ENCODE measurements at regions not wholly inside any gene's neighbourhood (a gene's known extent, or its start where the extent isn't known, plus 50 kb on each side); places are given as distances from the start of the nearest gene placed in this dataset.
"Not testable (repeated sequence)": the region's sequence is repeated elsewhere in the genome, so short reads cannot be mapped to it uniquely, and the experiment has no call there.

DNA sequence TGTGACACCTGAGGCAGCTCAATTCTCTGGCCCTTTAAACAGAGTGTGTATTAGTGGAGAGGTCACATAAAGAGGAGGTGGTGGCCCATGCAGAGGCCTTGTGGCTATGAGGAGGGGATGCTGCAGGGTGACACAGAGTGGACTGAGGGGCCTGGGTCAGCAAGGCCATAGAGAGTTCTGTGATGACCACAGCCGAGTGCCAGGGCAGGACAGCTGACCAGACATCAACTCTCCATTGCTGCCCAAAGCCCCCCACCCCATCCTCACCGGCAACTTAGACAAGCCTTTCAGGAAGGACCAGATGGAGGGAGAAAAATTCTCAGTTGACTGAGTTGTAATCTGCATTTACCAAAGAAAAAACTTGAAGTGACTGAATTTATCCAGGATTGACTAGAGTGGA, 378.1 kb downstream of the RPS24 start:
- H3K27ac Mint-ChIP-seq = no peak overlapping the region
- peaks cover 4% of the 10 kb centered on the region for H3K4me1 Mint-ChIP-seq
- no peaks in the 10 kb centered on the region for H3K9me3 Mint-ChIP-seq
- H3K36me3 Mint-ChIP-seq = no peaks in the 10 kb centered on the region
- H3K27me3 Mint-ChIP-seq = peaks cover 5% of the 10 kb centered on the region
- no peak overlapping the region for H3K4me3 Mint-ChIP-seq

DNA sequence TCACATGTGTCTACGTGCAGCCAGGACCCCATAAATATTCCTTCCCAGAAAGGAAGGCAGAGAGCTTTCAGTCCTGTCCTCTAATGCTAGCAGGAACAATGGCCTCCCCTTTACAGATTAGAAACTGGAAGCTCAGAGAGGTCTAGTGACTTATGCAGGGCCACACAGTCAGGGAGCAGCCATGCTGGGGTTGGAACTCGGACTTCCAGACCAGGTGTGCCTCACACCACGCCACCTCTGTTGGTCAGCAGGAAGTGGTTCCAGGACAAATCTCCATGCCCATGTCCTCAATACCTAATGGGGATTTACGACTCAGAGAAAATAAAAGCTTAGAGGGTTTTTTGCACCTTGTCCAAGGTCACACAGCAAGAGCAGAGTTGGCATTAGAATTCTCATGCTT, 378.9 kb downstream of the RPS24 start:
- no peak overlapping the region for H3K4me3 Mint-ChIP-seq
- H3K27me3 Mint-ChIP-seq = peaks cover 2% of the 10 kb centered on the region
- H3K9me3 Mint-ChIP-seq = no peaks in the 10 kb centered on the region
- peak overlapping the region; percentile 3 for H3K27ac Mint-ChIP-seq
- H3K36me3 Mint-ChIP-seq = no peaks in the 10 kb centered on the region
- H3K4me1 Mint-ChIP-seq = no peaks in the 10 kb centered on the region

DNA sequence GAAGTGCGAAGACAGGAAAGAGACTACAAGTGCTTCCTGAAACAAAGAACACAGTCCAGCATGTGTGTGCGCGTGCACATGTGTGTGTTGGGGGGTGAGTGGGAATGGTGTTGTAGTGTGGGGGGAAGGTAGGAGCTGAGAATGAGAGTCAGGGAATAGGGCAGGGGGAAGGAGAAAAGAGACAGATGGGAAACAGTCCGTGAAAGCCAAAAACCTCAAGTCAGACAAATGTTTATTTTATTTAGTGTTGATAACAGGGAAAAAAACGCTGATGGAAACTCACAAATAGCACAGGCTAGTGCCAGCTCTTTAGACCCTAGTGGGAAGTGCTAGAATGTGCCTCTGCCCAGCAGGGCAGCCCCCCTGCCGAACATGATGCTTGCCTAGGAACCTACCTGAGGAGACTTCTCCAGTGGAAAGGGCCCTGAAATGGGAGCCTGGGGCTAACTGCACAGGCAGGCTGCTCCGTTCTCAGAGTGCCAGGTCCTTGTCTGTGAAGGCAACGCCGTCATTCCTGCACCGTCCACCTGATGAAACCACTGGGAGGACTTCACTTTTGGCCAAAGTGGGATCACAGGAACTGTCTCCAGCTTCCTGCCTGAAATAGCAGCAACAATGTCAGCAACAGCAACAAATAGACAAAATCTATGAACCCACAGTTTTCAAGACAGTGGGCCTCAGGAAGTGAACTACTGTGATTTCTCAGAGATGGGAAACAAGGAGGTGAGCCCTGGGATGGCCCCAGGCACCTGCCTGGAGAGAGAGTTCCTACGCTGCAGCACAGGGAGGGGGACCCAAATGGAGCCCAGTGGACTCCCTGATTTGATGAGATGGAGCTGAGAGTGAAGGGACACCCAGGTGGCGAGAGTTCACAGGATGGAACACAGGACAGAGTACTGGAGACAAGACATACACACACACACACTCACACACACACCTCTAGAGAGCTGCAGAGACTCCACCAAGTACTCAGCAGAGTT, 379.7 kb downstream of the RPS24 start:
- H3K4me3 Mint-ChIP-seq = no peak overlapping the region
- peaks cover 2% of the 10 kb centered on the region for H3K27me3 Mint-ChIP-seq
- H3K36me3 Mint-ChIP-seq = no peaks in the 10 kb centered on the region
- H3K27ac Mint-ChIP-seq = peak overlapping the region; percentile 3
- H3K4me1 Mint-ChIP-seq = no peaks in the 10 kb centered on the region
- no peaks in the 10 kb centered on the region for H3K9me3 Mint-ChIP-seq

DNA sequence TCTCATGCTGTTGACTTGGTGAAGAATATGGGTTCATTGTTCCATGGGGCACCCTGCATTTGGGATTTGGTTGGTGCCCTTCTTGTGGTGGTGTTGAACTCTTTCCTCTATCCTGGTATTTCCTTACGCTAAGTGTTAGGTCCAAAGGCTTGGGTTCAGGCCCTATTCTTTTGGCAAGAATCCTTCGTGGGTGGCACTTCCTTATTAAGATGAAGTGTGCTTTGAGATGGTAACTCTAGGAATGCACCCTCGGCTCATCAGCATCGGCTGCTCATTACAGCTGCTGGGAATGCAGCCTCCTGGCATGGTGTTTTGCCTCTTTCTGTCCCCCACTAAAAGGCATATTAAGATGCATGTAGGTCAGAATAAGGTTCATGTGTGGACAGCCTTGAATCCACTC, 380.7 kb downstream of the RPS24 start:
- no peak overlapping the region for H3K27ac Mint-ChIP-seq
- no peaks in the 10 kb centered on the region for H3K27me3 Mint-ChIP-seq
- no peaks in the 10 kb centered on the region for H3K36me3 Mint-ChIP-seq
- H3K4me3 Mint-ChIP-seq = no peak overlapping the region
- H3K4me1 Mint-ChIP-seq = no peaks in the 10 kb centered on the region
- H3K9me3 Mint-ChIP-seq = no peaks in the 10 kb centered on the region

DNA sequence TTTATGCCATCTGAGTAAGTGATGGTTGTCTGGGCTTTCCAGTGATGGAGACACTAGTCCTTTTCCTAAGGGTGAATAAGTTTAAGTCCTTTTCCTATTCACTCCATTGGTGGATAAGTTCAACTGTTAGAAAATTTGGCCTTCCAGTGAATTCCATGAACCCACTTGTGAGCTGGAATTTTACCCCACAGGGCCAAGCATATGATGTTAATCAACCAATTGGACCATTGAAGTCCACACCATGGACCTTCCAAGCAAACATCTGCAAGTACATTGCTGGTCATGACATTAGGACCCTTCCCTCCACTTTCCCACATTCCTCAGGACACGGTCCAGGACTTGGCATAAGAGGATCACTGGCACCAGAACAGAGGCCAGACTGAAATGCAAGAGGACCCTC, 381.4 kb downstream of the RPS24 start:
- Mint-ChIP-seq H3K4me1 (no peaks in the 10 kb centered on the region), H3K27ac (no peak overlapping the region), H3K9me3 (no peaks in the 10 kb centered on the region), H3K27me3 (no peaks in the 10 kb centered on the region), H3K36me3 (no peaks in the 10 kb centered on the region), H3K4me3 (no peak overlapping the region)

DNA sequence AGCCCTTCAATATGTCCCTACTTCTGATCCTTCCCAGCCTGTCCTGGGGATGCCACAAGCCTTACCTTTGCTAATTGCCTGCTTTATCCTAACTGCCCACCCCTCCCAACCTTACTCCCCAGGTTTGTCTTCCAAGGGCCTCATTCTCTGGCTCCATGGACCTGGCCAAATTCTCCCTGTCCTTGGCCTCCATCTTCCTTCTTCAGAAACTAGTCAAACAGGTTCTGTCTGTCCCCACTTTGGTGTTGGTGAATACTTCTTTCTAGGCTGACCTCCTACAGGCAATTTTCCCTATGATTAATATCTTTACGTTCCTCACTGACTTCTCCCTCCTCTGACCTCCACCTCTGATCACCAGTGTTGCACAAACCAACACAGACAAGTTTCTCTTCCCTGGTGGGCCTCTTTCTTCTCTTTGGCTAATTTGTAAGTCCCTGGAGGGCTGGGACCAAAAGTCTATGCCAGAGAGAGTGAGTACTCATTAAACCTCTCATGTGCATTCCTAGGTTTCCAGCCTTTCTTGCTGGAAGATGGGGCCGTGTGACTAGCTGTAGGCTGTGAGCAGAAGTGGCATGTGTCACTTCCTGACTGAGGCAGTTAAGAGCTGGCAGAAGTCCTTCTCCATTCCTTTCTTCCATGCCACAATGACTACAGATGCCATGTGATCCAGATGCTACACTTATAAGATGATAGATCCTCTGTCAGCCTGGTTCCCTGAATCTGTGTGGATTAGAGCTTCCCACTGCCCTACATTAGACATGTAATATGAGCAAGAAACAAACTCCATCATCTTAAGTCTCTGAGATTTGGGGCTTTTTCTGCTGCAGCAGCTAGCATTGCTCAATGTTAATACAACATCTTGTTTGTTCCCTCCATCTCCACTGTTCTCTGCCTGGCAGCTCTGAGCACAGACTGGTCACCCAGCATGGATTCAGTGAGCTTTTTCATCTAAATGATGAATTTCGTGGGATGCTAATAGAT, 382.7 kb downstream of the RPS24 start:
- Mint-ChIP-seq H3K36me3 (no peaks in the 10 kb centered on the region), H3K9me3 (no peaks in the 10 kb centered on the region), H3K4me3 (no peak overlapping the region), H3K27me3 (no peaks in the 10 kb centered on the region), H3K27ac (no peak overlapping the region), H3K4me1 (no peaks in the 10 kb centered on the region)

DNA sequence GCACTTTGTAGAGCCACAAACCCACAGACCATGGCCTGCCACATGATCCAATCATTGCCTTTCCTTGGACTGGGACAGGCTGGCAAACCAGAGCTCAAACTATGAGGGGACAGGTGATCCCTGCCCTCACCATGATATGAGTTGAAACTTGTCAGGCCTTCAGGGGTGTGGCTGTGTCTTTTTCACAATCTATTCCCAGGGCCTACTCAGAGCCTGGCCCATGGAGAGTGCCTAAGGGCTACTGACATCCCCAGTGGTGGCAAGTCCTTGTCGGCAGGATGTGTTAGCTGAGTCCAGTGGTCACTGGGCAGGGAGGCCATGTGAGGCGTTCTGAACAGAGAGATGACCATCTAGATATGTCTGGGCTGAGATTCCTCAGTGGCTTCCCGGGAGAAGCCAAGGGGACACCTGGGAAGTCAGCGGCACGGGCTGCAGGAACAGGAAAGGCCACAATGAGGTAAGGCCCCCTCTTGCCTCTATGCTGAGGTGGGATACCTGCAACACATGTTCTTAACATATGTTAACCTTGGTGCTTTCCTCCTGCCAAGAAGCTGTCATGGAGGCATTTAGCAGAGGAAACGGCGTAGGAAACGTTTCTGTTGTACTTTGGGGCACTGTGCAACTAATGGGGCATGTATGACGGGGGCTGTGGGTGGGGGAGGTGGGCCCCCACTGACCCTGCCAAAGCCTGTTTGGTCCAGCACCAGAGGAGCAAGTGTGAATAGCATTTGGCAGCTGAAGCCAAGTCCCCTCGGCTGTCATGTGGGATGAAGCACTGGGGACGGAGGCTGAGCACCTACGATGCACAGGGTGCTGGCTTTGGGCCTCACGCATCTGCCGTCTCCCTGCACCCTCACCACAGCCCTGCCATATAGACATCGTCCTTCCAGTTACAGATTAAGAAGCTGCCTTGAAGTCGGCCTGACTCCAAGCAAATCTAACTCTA, 384.0 kb downstream of the RPS24 start:
- no peaks in the 10 kb centered on the region for H3K27me3 Mint-ChIP-seq
- H3K9me3 Mint-ChIP-seq = no peaks in the 10 kb centered on the region
- H3K27ac Mint-ChIP-seq = no peak overlapping the region
- no peaks in the 10 kb centered on the region for H3K36me3 Mint-ChIP-seq
- no peak overlapping the region for H3K4me3 Mint-ChIP-seq
- H3K4me1 Mint-ChIP-seq = no peaks in the 10 kb centered on the region

DNA sequence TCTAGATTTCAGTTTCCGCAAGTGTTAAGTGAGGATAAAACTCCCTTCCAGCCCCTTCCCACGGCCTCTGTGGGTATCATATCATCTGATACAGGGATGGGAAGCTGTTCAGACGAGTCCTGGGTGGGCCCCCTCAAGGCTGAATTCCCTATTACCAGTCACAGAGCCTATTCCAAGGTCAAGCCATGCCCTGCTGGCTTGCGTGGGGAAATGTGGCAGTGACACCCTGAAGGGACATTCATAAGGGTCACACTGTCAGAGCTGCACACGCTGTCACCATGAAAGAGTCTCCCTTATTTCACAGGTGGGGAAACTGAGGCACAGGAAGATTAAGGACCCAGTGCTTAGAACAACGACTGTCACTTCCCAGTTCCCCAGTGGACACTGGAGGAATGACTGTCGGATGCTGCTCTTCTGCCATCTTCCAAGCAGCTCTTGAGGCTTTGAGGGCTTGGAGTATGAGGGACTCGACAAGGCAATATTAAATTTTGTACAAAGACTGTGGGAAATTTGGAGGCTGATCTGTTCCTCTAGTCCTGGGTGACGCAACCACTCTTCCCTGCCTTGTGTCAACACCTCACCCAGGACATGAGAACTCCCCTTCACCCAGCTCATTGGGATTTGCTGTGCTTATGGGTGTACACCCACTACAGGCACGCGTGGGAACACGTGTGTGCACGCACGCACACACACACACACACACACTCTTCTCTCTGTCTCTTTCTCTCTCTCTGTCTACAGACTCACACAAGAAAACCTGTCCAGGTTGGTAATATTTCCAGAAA, 386.0 kb downstream of the RPS24 start:
- Mint-ChIP-seq H3K27me3 (no peaks in the 10 kb centered on the region), H3K4me1 (no peaks in the 10 kb centered on the region), H3K4me3 (no peak overlapping the region), H3K9me3 (no peaks in the 10 kb centered on the region), H3K27ac (no peak overlapping the region), H3K36me3 (no peaks in the 10 kb centered on the region)

DNA sequence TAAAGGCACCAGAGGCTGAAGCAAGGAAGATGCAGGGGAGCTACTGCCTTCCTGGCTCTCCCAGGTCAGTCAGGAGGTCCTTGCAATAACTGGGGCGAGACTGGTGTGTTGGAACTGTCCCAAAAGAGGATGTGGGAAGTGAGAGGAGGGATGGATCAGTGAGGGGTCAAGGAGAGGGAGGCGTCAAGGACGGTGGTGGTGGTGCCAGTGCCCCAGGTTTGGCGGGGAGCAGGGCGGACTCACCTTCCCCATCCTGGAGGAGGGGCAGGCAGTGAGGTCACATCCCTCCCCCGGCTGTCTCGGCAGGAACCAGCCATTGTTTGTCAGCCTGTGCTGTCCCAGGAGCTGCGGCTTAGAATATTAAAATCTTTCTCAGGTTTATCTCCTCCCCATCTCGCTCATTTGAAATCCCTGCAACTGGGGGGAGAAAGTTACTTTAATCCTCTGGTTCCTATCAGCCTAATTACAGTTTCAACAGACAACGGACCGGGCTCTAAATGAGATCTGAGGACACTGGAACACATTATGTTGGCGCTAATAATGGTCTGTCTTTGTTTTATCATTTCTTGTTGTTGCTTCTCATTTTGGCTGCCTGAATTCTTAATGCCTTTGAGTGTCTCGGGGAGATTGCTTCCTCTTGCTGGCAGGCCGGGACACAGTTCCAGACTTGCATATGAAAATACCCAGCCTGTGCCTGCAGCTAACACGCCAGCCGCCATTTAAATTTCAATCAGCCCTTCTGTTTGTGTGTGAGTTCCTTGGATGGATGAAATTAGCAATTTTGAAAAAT, 387.5 kb downstream of the RPS24 start:
- H3K4me1 Mint-ChIP-seq = no peaks in the 10 kb centered on the region
- no peak overlapping the region for H3K4me3 Mint-ChIP-seq

DNA sequence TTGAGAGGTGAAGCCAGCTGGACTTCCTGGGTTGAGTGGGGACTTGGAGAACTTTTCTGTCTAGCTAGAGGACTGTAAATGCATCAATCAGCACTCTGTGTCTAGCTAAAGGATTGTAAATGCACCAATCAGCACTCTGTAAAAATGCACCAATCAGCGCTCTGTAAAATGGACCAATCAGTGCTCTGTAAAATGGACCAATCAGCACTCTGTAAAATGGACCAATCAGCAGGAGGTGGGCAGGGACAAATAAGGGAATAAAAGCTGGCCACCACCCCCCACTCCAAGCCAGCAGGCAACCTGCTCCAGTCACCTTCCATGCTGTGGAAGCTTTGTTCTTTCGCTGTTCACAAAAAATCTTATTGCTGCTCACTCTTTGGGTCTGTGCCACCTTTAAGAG, 390.4 kb downstream of the RPS24 start:
- H3K36me3 Mint-ChIP-seq, H3K27ac Mint-ChIP-seq, H3K4me1 Mint-ChIP-seq, H3K27me3 Mint-ChIP-seq, H3K4me3 Mint-ChIP-seq: not testable (repeated sequence)
- H3K9me3 Mint-ChIP-seq = peaks cover 18% of the 10 kb centered on the region

More for the DNA sequence above, 387.5 kb downstream of the RPS24 start:
- Mint-ChIP-seq H3K9me3 (peaks cover 6% of the 10 kb centered on the region), H3K36me3 (no peaks in the 10 kb centered on the region), H3K27ac (no peak overlapping the region), H3K27me3 (no peaks in the 10 kb centered on the region)

DNA sequence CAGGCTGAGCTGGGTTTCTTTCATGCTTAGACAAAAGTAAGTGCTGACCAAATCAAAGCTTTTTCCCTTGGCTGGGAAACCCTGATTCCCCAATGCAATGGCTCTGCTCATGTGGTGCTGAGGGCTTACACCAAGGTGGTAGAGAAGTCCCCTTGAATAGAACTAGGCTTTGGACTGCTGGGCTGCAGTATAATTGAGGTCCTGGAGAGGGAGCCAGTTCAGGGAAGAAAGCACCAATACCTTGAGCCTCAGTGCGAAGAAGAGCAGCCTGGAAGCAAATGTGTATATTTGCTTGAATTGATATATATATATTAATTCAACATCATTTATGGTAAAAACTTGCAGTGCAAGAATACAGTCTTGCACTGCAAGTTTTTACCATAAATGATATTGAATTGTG, 391.1 kb downstream of the RPS24 start:
- H3K36me3 Mint-ChIP-seq = peaks cover 2% of the 10 kb centered on the region
- H3K4me1 Mint-ChIP-seq = no peaks in the 10 kb centered on the region
- peaks cover 5% of the 10 kb centered on the region for H3K27me3 Mint-ChIP-seq
- no peak overlapping the region for H3K4me3 Mint-ChIP-seq
- no peak overlapping the region for H3K27ac Mint-ChIP-seq
- peaks cover 25% of the 10 kb centered on the region for H3K9me3 Mint-ChIP-seq

DNA sequence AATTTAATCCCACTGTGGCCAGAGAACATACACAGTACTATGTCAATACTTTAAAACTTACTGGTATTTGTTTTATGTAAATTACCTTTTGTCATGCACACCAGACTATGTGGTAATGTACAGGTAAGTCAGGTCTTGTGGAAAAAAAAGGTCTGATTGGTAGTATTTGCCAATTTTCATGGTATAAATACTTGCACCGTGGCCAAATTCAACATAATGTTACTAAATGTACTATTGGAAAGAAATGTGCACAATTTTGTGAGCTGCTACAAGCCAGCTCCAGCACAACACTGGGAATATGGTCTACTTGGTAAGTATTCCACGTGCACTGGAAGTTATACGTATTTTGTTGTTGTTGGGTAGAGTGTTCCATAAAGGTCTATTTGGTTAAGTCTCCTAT, 392.5 kb downstream of the RPS24 start:
- Mint-ChIP-seq H3K36me3 (peaks cover 2% of the 10 kb centered on the region), H3K27me3 (peaks cover 6% of the 10 kb centered on the region), H3K27ac (no peak overlapping the region), H3K4me1 (no peaks in the 10 kb centered on the region), H3K4me3 (no peak overlapping the region), H3K9me3 (peaks cover 27% of the 10 kb centered on the region)

DNA sequence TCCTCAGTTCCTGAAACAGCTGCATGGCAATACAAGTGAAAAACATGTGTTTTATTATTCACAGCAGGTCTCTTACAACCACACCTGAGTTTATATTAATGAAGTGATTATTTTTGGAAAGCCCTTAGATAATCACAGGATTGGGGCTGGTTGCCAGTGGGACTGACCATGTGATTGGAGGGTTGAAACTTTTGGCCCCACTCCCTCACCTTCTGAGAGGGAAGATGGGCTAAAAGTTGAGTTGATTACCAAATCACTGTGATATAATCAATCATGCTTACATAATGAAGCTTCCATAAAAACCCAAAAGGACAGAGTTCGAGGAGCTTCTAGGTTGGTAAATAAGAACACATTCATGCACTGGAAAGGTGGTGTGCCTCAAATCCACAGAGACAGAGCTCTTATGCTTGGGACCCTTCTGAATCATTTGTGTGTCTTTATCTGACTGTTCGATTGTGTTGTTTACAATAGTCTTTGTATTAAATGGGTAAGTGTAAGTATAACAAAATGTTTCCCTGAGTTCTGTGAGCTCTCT, 393.9 kb downstream of the RPS24 start:
- no peak overlapping the region for H3K27ac Mint-ChIP-seq
- H3K9me3 Mint-ChIP-seq = peaks cover 27% of the 10 kb centered on the region
- peaks cover 6% of the 10 kb centered on the region for H3K27me3 Mint-ChIP-seq
- no peak overlapping the region for H3K4me3 Mint-ChIP-seq
- H3K4me1 Mint-ChIP-seq = no peaks in the 10 kb centered on the region
- H3K36me3 Mint-ChIP-seq = peaks cover 2% of the 10 kb centered on the region

Data from activated naive CD4-positive, alpha-beta T cell treated with anti-CD3 and anti-CD28 coated beads, Interleukin-2, amount 50 U/mL, for 24 hours (primary cell).